ENCODE measurements at regions not wholly inside any gene's neighbourhood (a gene's known extent, or its start where the extent isn't known, plus 50 kb on each side); places are given as distances from the start of the nearest gene placed in this dataset.

GRCh38 chr5:101018299-101018698 is 115.2 kb upstream of the ST8SIA4 start:
- no peaks in the 10 kb centered on the region for H3K36me3 ChIP-seq (replicated peaks in 1 of 2; ENCODE audit: control insufficient read depth in 1 of 2, insufficient read depth in 2 of 2, low read length in 2 of 2)
- DNase-seq (ENCODE audit: low spot score) (no peak), ATAC-seq (no peak), FAIRE-seq (no peak)
- no peaks in the 10 kb centered on the region for H3K4me1 ChIP-seq (ENCODE audit: insufficient read depth, low read length)
- H3K9ac ChIP-seq (ENCODE audit: insufficient read depth, low read depth, low read length), result no peak overlapping the region
- H4K20me1 ChIP-seq (ENCODE audit: insufficient read depth, low read length), result no peaks in the 10 kb centered on the region
- TF ChIP-seq ZNF275 (CRISPR knock-in tag; IDR thresholded peaks at IDR 0.05; ENCODE audit: borderline replicate concordance) (no peak), MED1 (CRISPR knock-in tag; IDR thresholded peaks at IDR 0.05) (no peak), MEF2D (CRISPR knock-in tag; IDR thresholded peaks at IDR 0.05) (no peak), RARA (CRISPR knock-in tag; IDR thresholded peaks at IDR 0.05) (no peak), CSRNP2 (CRISPR knock-in tag; conservative IDR thresholded peaks at IDR 0.05; ENCODE audit: low read depth) (no peak), ZNF652 (CRISPR knock-in tag; IDR thresholded peaks at IDR 0.05; ENCODE audit: borderline replicate concordance, low read depth) (no peak), GPBP1L1 (CRISPR knock-in tag; IDR thresholded peaks at IDR 0.05) (no peak), TAF15 (IDR thresholded peaks at IDR 0.05; ENCODE audit: low read depth, low read length, poor library complexity, severe bottlenecking) (no peak), NR2F1 (CRISPR knock-in tag; IDR thresholded peaks at IDR 0.05) (no peak), IRF2 (CRISPR knock-in tag; IDR thresholded peaks at IDR 0.05) (no peak), FUBP1 (CRISPR knock-in tag; IDR thresholded peaks at IDR 0.05; ENCODE audit: borderline replicate concordance) (no peak), NAIF1 (CRISPR knock-in tag; IDR thresholded peaks at IDR 0.05; ENCODE audit: borderline replicate concordance) (no peak), MTERF4 (CRISPR knock-in tag; IDR thresholded peaks at IDR 0.05) (no peak), HNF4A (CRISPR knock-in tag; IDR thresholded peaks at IDR 0.05) (no peak), ZNF567 (CRISPR knock-in tag; IDR thresholded peaks at IDR 0.05; ENCODE audit: borderline replicate concordance) (no peak), RAD51 (IDR thresholded peaks at IDR 0.05; ENCODE audit: borderline replicate concordance) (no peak), SP2 (CRISPR knock-in tag; IDR thresholded peaks at IDR 0.05) (no peak), PHB2 (IDR thresholded peaks at IDR 0.05; ENCODE audit: partially characterized antibody) (no peak), SMARCC2 (IDR thresholded peaks at IDR 0.05) (no peak)
- H3K4me3 ChIP-seq (replicated peaks in 1 of 3; ENCODE audit: insufficient read depth in 1 of 3, low read depth in 2 of 3, low read length in 3 of 3), result no peak overlapping the region
- no TSS peak for BruUV-seq (replicated peaks)
- no peaks in the 10 kb centered on the region for H3K9me3 ChIP-seq (ENCODE audit: low read length)
- no peak overlapping the region for H3K27ac ChIP-seq (ENCODE audit: extremely low read length, insufficient read depth, low read length)
- WGBS (ENCODE audit: low lambda C conversion rate), result 0% methylated on average over 1 of the region's 1 CpG
- ChIA-PET POLR2A (no interaction called here), CTCF (ENCODE audit: low intra/inter-chr PET ratio, low total read pairs) (no interaction called here)
- H3K27me3 ChIP-seq (ENCODE audit: control insufficient read depth in 1 of 2, insufficient read depth in 2 of 2, low read length in 2 of 2), result no peaks in the 10 kb centered on the region
- intact Hi-C loops (cut with micrococcal nuclease; ENCODE audit: unreplicated experiment) (no loop called here), in situ Hi-C loops (cut with HindIII; ENCODE audit: extremely low pct_ligation_motif_present, low pct_unique_long_range_greater_than_20kb) (no loop called here)
- no peak overlapping the region for H3K4me2 ChIP-seq (ENCODE audit: low read depth, low read length)
- no peaks in the 10 kb centered on the region for H3K79me2 ChIP-seq (ENCODE audit: insufficient read depth, low read length)
- H2AFZ ChIP-seq (ENCODE audit: low read length), result no peak overlapping the region
